Coronary artery (tissue), 2 donors: ENCODE measurements at regions not wholly inside any gene's neighbourhood (a gene's known extent, or its start where the extent isn't known, plus 50 kb on each side); places are given as distances from the start of the nearest gene placed in this dataset.
"Not testable (repeated sequence)": the region's sequence is repeated elsewhere in the genome, so short reads cannot be mapped to it uniquely, and the experiment has no call there.

Experiments used
- DNase-seq: peaks from one replicate; pipeline ENCODE4 v3.0.0-alpha.2; 2017; ENCODE audit warnings: low spot score
- H3K27ac ChIP-seq, 2 donors: fragments of 200-600 bp; sonication (generic); one replicate each; pipeline ENCODE4 v1.5.1; 2016 to 2019
- H3K4me3 ChIP-seq: fragments of 200-600 bp; sonication (generic); 2 replicates; pipeline ENCODE4 v1.5.1; 2016; ENCODE audit warnings: mild to moderate bottlenecking, moderate library complexity
- TF ChIP-seq, protein P1 (sequence below): fragments of 200-600 bp; sonication (generic); IDR thresholded peaks from one replicate; pipeline ENCODE4 v1.5.1; 2019; ENCODE audit warnings: antibody characterized with exemption

DNA sequence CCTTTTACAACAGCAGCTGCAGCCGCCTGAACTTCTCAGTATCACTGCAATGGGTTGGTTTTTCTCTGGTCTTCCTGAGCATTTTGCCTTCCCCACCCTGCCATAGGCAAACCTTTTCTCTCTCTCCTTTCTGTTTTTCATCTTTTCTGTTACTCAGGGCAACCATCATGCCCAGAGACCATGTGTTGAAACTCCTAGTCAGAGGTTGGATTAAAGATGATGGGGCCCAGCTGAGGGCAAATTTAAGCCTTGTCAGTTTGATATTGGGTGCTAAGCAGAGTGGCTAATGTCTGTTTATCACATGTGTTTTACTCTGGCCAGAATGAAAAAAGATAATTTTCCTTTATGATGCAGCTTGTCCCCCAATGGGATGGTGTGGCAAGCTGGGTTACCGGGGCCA is 107.9 kb upstream of the PMCH start:
- no peak overlapping the region for H3K4me3 ChIP-seq
- TF ChIP-seq, protein P1, sequence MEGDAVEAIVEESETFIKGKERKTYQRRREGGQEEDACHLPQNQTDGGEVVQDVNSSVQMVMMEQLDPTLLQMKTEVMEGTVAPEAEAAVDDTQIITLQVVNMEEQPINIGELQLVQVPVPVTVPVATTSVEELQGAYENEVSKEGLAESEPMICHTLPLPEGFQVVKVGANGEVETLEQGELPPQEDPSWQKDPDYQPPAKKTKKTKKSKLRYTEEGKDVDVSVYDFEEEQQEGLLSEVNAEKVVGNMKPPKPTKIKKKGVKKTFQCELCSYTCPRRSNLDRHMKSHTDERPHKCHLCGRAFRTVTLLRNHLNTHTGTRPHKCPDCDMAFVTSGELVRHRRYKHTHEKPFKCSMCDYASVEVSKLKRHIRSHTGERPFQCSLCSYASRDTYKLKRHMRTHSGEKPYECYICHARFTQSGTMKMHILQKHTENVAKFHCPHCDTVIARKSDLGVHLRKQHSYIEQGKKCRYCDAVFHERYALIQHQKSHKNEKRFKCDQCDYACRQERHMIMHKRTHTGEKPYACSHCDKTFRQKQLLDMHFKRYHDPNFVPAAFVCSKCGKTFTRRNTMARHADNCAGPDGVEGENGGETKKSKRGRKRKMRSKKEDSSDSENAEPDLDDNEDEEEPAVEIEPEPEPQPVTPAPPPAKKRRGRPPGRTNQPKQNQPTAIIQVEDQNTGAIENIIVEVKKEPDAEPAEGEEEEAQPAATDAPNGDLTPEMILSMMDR: no peak
- H3K27ac ChIP-seq: peak overlapping the region in 1 of 2 donors; percentile 0
- DNase-seq: no peak

DNA sequence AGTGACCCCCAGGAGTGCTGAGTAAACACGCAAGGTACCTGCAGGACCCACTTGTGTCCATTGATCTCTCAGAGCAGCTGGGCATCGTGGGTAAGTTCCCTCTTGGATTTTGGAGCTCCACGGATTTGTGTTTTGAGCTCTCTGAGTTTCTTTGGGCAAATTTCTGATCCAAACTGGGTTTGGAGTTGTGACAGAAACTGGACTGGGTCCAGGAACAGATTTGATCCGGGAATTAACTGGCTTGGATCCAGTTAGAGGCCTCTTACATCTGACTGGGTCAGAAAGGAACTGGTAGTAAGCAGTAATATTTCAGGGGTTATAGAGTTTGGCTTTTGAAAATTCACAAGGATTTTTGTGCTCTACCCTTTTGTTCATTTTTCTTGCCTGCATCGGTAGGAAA is 107.0 kb upstream of the PMCH start:
- not testable (repeated sequence) for H3K27ac ChIP-seq, DNase-seq, H3K4me3 ChIP-seq

DNA sequence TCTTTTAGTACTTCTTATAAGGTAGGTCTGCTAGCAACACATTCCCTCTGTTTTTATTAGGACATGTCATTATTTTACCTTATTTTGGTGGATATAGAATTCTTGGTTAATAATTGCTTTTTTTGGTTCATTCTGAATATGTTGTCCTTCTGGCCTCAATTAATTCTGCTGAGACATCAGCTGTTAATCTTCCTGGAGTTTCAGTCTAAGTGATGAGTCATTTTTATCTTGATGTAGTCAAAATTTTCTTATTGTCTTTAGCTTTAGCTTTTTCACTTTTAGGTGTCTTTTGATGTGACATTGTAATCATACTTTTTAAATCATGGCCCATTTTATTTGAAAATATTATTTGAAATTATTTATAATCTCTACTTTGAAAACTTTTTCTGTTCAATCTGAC is 104.9 kb upstream of the PMCH start:
- TF ChIP-seq, protein P1: no peak
- DNase-seq: no peak
- H3K27ac ChIP-seq: no peak overlapping the region

DNA sequence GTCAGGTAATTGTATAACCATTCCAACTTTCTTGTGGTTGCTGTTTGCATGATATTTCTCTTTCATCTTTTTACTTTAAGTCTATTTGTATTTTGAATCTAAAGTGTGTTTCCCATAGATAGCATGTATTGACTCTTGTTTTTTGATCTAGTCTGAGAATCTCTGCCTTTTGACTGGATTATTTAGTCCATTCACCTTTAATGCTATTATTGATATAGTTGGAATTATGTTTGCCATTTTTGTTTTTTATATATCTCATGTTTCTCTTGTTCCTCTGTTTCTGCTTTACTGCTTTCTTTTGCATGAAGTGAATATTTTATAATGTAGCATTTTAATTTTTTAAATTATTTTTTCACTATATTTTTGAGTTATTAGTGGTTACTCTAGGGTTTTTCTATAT is 103.9 kb upstream of the PMCH start:
- TF ChIP-seq, protein P1: no peak
- Histone ChIP-seq H3K27ac (no peak overlapping the region), H3K4me3 (no peak overlapping the region)
- DNase-seq: no peak

More for the DNA sequence above, 104.9 kb upstream of the PMCH start:
- no peak overlapping the region for H3K4me3 ChIP-seq

DNA sequence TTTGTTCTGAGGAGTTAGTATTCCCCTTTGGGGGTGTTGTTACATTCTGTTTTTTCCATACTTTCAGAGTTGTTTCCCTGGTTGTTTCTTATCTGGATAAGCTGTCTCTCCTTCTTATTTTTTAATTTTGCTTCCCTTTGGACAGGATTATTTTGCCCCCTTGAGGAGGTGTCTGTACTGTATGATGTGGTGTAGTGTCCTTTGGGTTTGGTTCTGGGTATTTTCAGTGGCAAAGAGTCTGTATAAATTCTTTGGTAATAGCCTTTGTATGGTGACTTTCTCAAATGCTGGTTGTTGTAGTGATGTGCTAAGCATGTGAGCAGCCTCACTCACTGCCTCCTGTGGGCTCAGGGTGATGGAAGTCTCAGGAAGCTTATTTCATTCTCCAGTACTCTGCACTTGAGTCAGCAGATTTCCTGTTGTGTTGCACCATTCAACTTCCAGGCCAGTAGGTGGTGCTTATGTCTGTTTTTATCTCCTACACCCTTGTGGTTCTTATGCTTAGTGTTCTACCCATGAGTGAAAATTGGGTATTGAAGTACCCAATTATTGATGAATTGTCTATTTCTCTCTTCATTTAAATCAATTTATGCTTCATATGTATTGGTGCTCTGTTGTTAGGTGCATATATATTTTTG is 103.3 kb upstream of the PMCH start:
- no peak overlapping the region for H3K27ac ChIP-seq
- no peak overlapping the region for H3K4me3 ChIP-seq
- no peak for DNase-seq
- TF ChIP-seq, protein P1: no peak

DNA sequence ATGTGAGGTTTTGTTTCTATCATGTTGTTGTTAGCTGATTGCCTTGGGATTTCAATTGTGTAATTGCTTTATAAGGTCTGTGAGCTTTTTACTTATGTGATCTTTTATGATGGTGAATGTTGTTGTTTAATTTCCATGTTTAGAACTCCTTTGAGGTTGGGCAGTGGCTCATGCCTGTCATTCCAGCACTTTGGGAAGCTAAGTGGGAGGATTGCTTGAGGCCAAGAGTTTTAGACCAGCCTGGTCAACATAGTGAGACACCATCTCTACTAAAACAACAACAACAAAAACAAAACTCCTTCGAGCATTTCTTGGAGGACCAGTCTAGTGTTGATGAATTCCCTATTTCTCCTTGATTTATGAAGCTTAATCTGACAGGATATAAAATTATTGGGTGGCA is 102.1 kb upstream of the PMCH start:
- DNase-seq: no peak
- TF ChIP-seq, protein P1: no peak
- Histone ChIP-seq H3K4me3 (no peak overlapping the region), H3K27ac (no peak overlapping the region)

DNA sequence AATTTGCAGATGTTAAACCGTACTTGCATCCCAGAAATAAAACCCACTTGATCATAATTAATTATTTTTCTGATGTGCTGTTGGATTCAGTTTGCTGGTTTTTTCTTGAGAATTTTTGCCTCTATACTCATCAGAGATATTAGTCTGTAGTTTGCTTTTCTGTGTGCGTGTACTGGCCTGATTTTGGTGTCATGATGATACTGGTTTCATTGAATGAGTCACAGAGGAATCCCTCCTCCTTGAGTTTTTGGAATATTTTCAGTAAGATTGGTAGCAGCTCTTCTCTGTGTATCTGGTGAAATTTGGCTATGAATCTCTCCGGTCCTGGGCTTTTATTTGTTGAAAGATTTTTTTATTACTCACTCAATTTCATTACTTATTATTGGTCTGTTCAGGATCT is 100.4 kb upstream of the PMCH start:
- no peak overlapping the region for H3K4me3 ChIP-seq
- no peak for DNase-seq
- no peak overlapping the region for H3K27ac ChIP-seq
- TF ChIP-seq, protein P1: no peak
